ENCODE measurements at regions not wholly inside any gene's neighbourhood (a gene's known extent, or its start where the extent isn't known, plus 50 kb on each side); places are given as distances from the start of the nearest gene placed in this dataset.

DNA sequence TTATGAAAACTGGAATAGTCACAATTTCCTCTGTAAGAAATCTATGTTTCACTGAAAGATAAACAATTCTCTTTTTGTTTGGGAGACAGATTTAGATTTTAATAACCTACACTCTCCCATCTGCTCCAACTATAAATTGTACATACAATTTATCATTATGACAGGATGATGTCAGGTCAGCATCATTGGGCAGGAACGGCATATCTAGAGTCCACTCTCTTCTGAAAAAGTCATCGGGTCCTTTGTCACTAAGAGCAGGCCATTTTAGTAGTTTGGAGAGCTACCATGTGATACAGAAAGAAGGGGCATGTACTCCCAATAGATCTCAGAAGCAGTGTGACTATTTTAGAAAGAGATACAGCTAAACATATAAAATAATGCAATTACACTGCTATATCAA lies 180.8 kb upstream of the ARGLU1 start:
- Histone ChIP-seq H3K27me3 (no peaks in the 10 kb centered on the region), H3K9me3 (no peaks in the 10 kb centered on the region), H3K27ac (no peak overlapping the region), H3K36me3 (no peaks in the 10 kb centered on the region), H3K4me1 (no peaks in the 10 kb centered on the region), H3K4me3 (no peak overlapping the region)
- TF ChIP-seq, protein P1, sequence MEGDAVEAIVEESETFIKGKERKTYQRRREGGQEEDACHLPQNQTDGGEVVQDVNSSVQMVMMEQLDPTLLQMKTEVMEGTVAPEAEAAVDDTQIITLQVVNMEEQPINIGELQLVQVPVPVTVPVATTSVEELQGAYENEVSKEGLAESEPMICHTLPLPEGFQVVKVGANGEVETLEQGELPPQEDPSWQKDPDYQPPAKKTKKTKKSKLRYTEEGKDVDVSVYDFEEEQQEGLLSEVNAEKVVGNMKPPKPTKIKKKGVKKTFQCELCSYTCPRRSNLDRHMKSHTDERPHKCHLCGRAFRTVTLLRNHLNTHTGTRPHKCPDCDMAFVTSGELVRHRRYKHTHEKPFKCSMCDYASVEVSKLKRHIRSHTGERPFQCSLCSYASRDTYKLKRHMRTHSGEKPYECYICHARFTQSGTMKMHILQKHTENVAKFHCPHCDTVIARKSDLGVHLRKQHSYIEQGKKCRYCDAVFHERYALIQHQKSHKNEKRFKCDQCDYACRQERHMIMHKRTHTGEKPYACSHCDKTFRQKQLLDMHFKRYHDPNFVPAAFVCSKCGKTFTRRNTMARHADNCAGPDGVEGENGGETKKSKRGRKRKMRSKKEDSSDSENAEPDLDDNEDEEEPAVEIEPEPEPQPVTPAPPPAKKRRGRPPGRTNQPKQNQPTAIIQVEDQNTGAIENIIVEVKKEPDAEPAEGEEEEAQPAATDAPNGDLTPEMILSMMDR (IDR thresholded peaks at IDR 0.05) = no peak
- no peak for ATAC-seq
- intact Hi-C loops (cut with DNase I) = no loop called here
- DNase-seq = no peak

DNA sequence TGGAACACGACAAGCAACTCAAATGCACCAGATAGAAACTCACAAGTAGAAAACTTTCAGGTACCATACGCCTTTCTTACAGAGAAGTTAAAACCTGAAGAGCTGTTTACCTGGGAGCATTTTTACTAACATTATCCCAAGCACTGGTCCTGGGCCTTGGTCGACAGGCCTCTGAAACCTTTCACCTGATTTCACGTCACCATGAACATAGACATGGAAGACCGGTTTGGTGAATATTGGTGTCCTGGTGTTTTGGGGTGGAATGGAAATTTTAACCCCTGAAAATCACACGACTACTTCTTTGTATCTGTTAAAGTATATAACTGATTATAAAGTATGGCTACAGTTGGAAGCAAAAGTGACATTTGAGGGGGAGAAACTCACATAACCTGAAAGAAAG lies 176.6 kb upstream of the ARGLU1 start:
- ATAC-seq (no peak), DNase-seq (no peak)
- Histone ChIP-seq H3K4me1 (no peaks in the 10 kb centered on the region), H3K4me3 (no peak overlapping the region), H3K9me3 (no peaks in the 10 kb centered on the region), H3K27ac (no peak overlapping the region), H3K27me3 (no peaks in the 10 kb centered on the region), H3K36me3 (no peaks in the 10 kb centered on the region)
- TF ChIP-seq, protein P1 (IDR thresholded peaks at IDR 0.05) = no peak
- intact Hi-C loops (cut with DNase I) = no loop called here

DNA sequence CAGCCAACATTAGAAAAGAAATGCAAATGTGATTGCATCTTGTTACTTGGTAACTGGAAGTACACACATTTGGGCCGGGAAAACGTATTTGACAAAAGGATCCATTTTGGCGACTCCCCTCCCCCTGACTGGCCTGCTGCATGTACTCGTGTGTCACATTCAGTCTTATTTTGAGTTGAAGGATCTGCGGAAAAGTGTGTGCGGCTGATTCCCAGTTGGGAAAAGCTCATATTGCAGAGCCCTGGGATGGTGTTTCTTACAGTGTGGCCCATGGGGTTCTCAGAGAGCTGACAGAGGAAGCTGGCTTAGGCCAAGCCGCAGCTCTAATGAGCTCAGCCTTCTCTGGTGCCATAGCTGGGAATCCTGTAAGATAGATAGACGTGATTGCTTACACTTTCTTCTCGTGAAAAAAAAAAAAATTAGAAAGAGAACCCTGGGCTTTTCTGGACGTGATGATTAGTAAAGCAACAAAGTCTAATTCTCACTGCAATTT lies 170.3 kb upstream of the ARGLU1 start:
- no peak for ATAC-seq
- TF ChIP-seq, protein P1 (IDR thresholded peaks at IDR 0.05) = no peak
- intact Hi-C loops (cut with DNase I) = no loop called here
- peaks cover 0 to 7% of the 10 kb centered on the region in 2 donors for H3K9me3 ChIP-seq
- no peak overlapping the region for H3K4me3 ChIP-seq
- no peaks in the 10 kb centered on the region for H3K36me3 ChIP-seq
- no peaks in the 10 kb centered on the region for H3K27me3 ChIP-seq
- H3K27ac ChIP-seq = no peak overlapping the region
- no peak for DNase-seq
- no peaks in the 10 kb centered on the region for H3K4me1 ChIP-seq

DNA sequence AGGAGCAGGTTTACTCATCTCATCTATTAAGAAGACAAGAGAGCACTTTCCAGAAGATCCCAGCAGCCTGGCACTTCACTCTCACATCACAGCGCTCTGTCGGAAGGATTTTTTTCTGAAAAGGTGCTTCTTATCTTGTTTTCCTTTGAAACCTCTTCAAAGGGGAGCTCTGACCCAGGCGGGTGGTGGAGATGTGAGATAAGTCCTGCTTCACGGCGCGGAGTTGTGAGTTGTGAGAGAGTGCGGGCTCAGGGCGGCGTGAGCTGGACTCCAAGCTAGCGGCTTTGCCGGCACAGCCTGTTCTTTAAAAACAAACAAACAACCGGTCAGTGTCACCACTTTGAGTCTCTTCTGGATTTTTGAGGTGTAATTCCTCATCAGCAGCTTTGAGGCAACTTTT lies 169.0 kb upstream of the ARGLU1 start:
- Histone ChIP-seq H3K9me3 (peaks cover 0 to 7% of the 10 kb centered on the region in 2 donors), H3K27me3 (no peaks in the 10 kb centered on the region), H3K36me3 (no peaks in the 10 kb centered on the region), H3K4me3 (no peak overlapping the region), H3K27ac (no peak overlapping the region), H3K4me1 (no peaks in the 10 kb centered on the region)
- TF ChIP-seq, protein P1 (IDR thresholded peaks at IDR 0.05) = no peak
- intact Hi-C loops (cut with DNase I) = no loop called here
- ATAC-seq (no peak), DNase-seq (peak in 1 of 4 donors; percentile 55)

DNA sequence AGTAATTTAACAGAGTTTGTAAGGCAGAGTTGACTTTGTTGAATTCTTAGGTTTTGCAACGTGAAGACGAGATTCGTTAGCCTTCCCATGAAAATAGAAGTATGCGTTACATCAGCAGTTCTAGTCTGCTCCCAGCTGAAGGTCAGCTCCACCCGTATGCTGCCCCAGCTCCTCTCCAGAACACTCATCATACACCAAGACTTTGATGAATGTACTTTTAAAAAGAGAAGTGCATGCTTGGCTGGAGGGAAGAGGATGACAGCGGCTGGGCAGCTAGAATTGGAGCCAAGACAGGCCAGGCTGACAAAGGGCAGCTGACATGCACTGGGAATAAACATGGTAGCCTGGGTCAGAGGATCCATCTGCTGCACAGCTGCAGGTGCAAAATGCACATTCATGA lies 166.3 kb upstream of the ARGLU1 start:
- TF ChIP-seq, protein P1 (IDR thresholded peaks at IDR 0.05) = no peak
- no peak for ATAC-seq
- no peaks in the 10 kb centered on the region for H3K36me3 ChIP-seq

More for the DNA sequence above, 166.3 kb upstream of the ARGLU1 start:
- DNase-seq = no peak
- Histone ChIP-seq H3K27me3 (no peaks in the 10 kb centered on the region), H3K4me1 (no peaks in the 10 kb centered on the region), H3K9me3 (peaks cover 0 to 7% of the 10 kb centered on the region in 2 donors), H3K27ac (no peak overlapping the region), H3K4me3 (no peak overlapping the region)
- intact Hi-C loops (cut with DNase I) = no loop called here

Measured in left lung (tissue), 4 donors.